Putamen (tissue), 1 donor: ENCODE measurements at regions not wholly inside any gene's neighbourhood (a gene's known extent, or its start where the extent isn't known, plus 50 kb on each side); places are given as distances from the start of the nearest gene placed in this dataset.
"Not testable (repeated sequence)": the region's sequence is repeated elsewhere in the genome, so short reads cannot be mapped to it uniquely, and the experiment has no call there.

Experiments
- DNase-seq: peaks from one replicate; pipeline ENCODE4 v3.0.0-alpha.2; 2016; ENCODE audit warnings: low spot score

DNA sequence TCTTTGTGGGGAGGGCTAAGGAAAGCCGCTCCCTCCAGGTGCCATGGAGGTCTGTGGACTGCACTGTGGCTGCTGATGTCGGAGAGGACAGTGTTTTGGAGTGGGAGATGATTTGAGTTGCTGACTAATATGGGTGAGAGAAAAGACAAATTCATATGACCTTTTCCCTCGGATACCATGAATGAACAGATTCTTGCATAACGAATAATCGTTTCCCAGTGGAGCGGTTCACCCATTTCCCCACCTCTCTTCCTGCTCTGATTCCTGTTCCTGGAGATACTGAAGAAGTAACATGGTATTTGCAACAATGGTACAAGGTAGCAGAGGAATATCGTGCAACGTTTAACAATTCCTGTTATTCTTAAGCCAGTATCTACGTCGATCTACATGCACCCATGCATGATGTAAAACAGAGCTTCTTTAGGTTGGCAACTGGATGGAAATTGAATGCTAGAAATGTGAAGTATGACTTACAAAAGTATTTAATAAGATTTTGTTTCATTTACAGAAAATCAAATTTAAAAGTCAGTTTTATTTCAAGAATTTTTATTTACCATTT, 227.1 kb downstream of the TOMM20 start:
- no peak for DNase-seq

DNA sequence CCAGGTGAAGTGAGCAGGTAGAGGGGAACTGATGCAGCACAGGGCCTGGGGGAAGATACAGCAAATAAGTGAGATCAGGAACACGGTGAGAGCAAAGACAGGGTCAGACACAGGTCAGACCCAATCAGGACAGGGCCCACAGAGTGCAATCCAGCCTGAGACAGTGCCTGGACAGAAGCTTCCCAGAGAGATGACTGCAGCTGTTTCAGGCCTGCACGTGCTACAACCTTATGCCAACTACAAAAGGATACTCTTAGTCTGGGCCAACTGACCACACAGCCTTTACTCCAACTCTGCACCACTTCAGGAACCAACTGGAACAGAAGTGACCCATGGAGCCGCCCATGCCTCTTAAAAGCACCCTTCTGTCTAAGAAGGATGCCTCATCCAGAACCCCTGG, 228.0 kb downstream of the TOMM20 start:
- DNase-seq, result no peak

DNA sequence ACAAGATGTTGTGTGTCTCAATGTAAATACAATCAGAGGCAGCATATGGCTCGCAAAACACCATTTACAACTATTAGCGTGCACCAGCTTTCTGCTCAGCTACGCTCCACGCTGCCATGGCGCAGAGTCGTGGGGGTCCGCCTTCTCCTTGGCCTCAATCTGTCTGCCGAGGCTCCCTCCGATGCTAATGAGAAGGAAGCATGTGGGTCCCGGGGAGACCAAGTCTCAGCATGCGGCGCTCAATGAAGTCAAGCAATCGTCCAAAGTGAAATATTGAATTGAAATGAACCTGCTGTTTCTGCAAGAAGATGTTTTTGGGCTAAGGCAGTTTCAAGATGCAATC, 228.9 kb downstream of the TOMM20 start:
- DNase-seq, result no peak

DNA sequence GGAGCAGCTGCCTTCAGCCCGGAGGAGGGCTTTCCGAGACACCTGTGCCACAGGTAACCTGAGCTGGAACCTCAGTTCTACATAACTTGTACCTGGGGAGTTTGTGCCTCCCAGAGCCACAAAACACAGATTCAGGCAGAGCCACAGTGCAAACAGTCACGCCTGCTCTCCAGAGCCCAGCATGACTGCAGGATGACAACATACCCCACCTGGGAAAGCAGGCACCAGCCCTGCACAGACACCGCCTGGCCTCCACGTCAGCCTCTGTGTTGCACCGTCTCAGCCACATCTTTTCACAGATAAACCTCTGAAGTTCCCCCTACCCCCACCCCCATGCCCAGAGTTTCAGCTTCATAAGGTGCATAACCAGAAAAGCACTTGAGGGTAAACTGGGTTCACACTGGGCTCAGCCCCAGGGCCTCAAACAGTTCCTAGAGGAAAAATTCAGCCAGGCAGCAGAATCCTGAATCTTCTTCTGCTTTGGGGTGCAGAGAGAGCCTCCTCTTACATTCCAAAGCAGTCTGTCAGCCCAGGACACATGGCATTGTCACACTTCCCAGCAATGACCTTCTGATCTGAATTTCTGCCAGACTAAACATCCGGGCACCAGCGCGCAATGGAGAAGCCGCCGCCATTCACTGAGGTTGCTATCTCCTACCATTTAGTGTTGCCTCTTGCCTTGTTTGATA, 229.5 kb downstream of the TOMM20 start:
- no peak for DNase-seq

DNA sequence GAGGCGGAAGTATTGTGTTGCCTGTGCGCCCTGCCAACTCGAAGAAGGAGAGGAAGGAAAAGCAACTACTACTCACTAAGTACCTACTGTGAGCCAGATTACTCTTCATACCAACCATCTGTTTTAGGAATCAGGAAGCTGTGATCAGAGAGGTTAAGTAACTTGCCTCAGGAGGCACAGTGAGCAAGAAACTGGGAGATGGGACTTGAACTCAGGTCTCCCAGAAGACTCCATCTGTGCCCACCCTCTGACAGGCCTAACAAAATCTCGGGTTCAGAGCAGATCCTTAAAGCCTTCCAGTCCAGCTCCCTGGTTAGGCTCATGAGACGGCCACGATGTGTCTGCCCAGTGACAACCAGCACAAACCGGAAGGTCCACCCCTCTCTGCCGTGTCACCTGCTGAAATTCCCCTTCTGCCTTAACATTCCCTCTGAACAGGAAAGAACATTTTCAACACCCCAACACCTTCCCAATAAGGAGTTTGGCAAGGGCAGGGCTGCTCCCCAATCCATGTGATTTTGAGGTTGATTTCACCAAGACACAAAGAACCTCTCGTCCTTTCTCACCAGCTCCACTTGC, 230.1 kb downstream of the TOMM20 start:
- DNase-seq, result no peak

DNA sequence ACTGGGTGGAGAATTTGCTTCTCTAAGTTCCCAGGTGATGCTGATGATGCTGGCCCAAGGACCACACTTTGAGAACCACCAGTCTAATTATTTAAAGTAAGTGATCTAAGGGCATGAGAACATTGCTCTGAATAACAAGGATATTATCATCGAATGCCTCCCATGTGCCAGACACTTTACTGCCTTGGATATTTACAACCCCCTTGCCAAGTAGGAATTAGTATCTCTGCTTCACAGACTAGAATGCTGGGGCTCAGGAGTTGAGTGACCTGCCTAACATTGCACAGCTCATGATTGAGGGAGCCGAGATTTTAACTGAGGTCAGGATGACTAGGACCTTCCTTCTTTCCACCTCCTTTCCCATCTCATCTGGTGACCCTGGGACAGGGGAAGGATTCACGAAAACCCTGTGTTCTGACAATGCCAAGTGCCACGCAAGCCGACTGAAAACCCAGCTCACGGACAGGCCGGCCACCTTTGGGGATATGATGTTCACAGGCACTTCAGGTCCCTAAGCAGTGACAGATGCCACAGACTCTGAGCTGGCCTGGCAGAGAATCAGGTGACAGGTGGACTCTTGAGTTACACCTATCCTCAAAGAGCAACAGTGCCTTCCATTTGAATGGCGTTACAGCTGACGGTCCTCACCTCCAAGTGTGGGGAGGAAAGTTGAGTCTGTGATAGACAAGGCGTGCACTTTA, 230.7 kb downstream of the TOMM20 start:
- no peak for DNase-seq

DNA sequence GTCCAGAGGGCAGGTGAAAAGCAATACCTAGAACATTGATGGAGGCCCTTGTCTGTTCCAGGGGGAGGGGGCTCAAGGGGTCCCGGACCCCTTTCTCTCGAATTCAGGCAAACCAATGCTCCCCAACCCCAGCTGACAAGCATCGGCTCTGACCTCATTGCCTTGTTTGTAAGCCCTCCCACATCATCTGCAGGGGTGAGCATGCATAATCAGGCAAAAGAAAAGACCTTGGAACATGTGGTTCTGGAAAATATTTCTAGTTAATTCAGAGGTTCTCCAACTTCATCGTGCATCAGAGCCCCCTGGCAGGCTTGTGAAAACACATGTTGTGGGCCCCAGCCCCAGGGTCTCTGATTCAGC, 231.3 kb downstream of the TOMM20 start:
- no peak for DNase-seq

DNA sequence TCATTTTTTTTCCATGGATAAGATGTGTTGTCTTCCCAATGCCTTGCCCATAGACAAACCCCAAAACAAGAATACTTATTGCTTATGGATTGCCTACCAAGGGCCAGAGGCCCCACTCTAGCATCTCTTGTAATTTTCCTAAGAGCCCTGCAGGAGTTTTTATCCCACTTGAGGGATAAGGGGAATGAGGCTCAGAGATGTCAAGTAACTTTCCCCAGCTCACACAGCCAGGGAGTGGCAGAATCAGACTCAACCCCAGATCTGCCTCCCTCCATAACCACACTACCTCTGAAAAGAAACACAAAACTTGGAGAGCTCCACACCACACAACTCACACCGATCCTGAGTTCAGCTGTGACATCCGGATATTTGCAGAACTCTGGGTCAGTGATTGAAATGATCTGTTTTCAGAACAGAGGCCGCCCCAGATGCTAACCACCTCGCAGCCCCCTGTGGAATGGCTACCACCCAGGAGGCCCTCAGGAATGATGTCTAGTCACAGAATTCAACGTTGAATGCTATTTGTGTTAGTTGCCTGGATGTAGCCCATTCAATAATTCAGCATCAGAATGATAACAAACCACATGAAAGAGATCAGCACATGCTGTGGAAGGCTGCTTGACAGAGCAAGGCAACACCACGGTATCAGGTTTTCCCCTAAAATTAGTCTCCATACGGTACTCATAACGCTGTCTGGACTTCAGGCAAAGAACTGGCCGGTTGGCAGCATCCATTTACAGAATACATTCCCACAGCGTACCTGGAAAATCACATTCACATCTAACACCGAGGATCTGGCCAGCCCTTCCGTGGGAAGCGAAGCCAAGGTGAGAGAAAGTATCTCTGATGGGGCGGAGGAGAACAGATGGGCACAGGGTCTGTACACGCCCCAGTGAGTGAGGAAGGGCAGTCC, 231.9 kb downstream of the TOMM20 start:
- no peak for DNase-seq

DNA sequence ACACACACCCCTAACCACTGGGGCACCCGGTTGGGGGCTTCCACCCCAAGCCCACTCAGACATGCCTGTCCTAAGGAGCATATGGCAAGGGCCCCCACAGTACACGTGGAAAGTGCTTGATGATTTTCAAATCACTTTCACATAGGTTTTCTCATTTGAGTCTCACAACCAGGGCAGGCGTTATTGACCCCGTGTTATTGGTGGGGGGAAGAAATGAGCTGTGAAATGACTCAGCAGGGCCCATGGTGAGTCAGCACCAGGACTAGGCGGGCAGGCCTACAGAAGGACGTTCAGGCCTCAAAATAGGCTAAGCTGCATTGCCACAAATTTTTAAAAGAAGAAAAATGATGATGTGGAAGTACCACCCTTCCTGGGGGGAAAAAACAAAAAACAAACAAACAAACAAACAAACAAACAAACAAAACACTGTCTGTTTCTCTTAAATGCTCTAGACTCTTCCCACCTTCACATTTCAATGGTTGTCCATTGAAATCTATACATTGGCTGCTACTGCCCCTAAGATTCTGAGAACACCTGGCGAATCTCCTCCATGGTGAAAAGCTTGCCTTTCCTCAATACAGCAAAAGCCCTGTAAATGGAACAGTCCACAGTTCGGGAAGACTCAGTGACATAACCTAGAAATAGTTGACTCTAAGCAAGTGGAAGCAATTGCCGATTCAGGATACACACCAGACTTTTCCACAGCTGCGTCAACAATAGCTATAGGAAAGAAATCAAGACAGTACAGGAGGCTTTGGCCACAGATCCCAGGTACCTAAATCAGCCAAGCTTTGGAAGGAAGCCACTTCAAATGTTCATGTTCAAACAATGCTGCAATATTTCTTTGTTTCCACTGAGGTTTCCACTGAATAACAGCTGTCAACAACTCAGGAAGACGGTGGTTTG, 234.7 kb downstream of the TOMM20 start:
- no peak for DNase-seq

DNA sequence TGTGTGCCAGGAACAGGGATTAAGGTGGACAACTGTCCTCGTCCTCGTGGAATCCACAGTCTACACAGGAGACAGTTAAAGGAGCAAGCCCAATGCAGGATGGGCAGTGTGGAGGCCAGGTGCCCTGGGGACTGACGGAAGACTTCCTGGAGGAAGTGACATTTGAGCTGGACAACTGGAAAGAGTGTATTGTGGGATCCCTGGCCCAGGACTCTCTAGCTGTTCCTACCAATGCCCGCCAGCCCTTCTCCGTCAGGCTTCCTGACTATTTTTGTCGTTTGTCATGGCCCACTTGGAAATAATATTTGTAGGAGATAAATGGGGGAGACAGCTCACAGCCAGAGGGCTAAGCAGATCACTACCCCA, 235.3 kb downstream of the TOMM20 start:
- DNase-seq, result no peak

DNA sequence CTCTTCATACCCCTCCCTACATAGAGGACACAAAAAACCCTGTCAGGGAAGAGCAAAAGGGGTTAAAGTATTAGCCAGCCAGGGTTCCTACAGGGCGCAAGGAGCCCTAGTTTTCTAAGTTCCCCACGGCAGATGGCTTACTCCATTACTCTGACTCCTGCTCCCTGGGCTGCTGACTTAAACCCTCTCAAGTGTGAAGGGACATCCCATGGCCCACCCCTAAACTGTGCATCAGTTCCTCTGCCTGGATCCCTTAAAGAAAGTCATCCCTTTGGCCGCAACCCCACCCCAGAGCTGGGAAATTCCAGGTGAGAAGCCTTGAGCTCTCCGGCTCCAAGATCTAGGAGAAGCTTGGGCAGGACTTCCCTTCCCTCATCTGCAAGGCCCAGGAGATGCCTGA, 236.0 kb downstream of the TOMM20 start:
- DNase-seq, result no peak

DNA sequence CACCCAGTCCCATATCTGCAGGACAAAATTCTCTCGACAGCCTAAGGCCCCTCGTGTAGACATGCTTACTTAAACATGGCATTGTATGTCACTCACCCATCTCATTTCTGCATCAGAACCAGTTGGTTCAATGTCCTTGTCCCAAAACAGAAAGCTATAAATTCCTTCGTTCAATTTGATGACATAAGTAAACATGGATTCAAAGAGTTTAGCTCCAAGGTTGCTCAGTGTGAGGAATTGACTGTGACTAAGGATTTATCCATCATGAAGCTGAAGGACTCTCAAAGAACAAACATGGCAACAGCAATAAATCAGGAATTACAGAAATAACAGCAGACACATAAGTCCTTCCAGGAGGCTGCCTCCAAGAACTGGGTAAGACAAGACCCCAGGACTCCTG, 237.2 kb downstream of the TOMM20 start:
- DNase-seq, result no peak

DNA sequence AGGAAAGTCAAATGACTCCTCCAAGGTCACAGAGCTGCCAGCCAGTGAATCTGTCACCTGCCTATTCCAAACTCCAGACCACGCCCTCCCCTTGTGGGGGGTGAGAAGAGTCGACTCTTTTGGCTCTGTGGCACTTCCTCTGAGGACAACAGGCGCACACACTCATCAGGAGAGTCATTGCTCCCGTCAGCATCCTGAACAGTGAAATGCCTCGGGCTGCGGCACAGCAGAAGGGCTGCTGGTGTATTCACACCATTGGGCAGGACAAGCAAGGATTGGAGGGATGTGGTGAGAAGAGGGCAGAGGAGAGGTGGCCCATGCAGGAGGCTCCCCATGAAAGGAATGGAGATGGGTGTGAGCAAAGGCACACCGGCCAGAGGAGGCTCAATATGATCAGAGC, 239.0 kb downstream of the TOMM20 start:
- DNase-seq, result no peak

DNA sequence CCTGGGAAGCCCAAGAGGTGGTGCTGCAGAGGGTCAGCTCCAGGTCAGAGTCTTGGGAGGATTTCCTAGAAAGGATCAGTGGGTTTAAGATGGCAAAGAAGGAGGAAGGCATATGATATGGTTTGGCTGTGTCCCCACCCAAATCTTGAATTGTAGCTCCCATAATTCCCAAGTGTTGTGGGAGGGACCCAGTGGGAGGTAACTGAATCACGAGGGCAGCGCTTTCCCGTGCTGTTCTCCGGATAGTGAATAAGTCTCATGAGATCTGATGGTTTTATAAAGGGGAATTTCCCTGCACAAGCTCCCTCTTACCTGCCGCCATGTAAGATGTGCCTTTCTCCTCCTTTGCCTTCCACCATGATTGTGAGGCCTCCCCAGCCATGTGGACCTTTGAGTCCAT, 240.4 kb downstream of the TOMM20 start:
- not testable (repeated sequence) for DNase-seq

DNA sequence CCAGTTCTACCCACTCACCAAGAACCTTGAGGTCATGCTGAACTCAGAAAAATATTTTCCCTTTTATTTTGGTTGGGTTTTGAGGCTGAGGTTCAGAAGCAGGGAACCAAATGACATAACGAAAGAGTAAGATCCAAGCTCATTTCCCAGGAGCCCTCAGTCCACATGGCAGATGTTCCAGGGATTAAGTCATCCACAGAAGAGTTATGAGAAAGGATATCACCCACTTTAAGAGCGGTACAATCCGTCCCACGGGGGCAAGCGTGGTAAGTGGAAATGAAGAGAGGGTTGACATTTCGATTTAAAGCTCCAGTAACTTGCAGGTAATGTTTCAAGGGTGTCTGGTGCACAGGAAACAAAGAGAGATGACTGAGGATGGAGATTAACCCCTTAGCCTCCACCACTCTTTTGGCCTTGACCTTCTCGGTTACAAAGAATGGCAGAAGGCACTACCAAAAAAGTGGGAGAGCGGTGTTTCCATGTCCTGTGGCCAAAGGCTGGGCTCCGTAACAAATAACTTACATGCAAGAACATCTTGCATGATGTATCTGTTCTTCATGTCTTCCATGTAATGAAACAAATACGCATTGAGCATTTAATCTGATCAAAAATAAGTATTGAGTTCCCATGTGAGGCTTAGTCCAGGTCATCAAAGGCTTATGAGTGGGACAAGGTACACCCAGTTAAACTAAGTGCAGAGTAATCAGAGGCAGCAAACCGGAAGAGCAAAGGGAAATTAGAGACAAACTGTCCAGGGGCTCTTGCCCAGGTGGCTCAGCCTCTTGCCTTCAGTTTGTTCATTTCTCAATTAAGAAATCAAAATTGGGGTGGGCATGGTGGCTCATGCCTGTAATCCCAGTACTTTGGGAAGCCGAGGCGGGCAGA, 241.4 kb downstream of the TOMM20 start:
- DNase-seq, result no peak

DNA sequence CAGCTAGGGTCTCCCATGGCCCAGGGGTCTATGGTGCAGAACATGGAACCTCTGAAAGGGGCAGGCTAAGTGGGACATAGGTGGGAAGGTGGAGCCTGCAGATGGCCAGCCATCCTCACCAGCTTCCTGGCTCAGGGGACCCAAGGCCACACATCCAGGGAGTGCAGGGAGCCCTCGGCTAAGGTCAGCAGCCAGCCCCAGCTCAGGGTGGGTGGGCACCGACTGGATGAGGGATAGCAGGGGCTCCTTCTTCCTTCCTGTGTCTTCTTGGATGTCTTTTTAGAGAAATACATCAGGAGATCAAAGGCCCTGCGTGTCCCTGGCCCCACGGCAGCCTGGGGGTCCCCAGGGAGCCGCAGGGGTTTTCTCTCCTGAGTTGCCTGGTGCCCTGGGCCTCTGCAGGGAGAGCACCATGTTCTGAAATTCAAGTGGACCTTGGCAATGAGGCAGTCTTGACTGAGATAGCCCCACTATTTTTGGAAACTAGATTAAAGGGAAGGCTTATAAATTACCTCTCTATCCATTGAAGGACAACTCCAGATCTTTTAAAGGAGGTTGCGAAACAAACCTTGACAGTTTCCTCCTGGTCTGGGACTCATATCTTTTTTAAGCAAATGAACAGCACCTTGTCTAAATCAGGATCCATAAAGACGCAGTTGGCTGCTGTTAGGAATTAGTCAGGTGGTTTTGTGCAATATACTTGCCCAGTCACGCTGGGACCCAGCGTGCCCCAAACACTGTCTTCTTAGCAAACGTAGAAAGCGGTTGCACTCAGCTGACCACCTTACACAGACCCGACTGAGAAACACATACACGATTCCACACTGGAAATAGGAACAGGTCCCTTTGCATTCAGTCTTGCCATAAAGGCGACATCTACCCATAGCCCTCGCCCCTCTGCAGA, 242.3 kb downstream of the TOMM20 start:
- DNase-seq, result no peak

DNA sequence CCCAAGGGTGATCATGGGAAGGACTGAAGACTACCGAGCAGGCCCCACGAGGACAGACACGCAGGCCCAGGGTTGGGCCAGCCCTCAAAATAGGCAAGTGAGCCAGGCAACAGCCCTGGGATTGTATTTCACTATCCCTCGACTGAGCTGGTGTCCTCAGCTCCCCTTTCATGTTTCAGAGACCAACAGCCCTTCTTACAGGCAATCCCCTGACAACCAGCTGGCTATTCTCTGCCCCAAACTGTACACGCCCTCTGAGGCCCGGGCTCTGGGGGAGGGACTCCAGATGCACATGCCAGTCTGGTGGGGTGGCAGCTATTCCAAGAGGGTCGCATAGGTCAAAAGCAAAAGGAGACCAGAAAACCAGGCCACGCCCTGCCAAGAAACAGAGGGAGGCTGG, 243.0 kb downstream of the TOMM20 start:
- no peak for DNase-seq

DNA sequence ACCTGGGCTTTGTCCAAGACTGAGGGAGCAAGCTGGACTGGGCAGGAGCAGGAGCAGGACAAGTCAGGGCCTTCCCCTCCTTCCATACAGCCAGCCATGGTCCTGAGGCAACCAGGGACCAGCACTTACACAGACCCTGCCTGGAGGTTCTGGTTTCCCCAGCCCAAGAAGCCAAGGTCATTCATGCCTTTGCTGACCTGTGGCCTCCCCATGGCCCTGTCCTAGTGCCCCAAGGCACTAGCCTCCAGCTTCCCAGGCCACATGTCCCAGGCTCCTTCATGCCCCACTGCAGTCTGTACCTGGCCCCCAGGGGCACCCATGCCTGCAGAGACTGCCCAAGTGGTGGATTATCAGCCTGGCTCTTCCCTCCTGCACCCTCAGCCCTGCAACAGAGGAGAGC, 243.9 kb downstream of the TOMM20 start:
- DNase-seq, result no peak

DNA sequence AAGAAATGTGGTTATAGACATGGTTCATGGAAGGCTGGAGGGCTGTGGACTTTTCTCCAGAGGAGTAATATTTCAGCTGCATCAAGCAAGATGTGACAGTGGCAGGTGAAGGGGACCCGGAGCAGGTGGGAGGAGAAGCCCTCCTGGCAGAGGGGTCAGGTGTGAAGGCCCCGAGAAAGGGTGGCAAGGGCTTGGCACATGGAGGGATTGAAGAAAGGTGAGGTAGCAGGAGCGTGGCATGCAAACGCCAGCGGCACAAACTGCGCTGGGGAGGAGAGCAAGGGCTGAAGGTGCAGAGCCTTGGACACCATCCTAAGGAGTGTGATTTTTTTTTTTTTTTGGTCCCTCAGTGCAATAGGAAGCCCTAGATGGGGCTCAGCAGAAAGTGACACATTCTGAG, 244.6 kb downstream of the TOMM20 start:
- no peak for DNase-seq
